ENCODE measurements at regions not wholly inside any gene's neighbourhood (a gene's known extent, or its start where the extent isn't known, plus 50 kb on each side); places are given as distances from the start of the nearest gene placed in this dataset.

DNA sequence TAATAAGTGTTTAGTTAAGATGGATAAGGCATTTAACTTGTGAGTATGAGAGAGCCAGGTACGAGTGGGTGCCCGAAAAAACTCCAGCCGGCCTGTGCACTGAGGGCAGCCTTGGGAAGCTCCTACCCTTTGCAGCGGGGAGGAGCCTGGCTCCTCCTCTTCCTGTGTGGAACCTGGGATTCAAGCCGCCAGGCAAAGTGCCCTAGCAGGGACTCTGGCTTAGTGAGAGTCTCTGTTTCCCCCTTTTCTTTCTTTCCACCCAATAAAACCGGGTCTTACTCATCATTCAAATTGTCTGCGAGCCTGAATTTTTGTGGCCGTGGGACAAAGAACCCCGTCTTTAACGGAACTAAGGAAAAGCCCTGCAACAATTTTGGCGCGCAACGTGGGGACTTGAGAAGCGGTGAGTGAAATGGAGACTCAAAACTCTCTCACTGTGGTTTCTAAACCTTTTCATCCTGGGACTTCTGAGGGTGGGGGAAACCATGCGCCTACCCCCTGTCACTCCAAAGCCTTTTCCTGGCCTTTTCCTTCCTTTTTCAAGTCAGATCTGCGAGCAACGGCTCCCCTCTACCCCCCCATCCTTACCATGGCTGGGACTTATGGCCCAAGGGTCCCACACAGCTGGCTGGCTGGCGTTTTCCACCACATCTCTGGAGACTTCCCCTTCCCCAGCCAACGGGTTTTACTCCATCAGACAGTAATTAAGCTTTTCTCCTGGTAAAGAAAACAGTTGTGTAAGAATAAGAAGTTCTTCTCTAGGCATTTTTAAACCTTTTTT lies 535.7 kb upstream of the ACO1 start (continued):
- TF ChIP-seq ZGPAT (CRISPR knock-in tag; IDR thresholded peaks at IDR 0.05), result no peak
- no peak for TF ChIP-seq CCAR2 (optimal IDR thresholded peaks at IDR 0.05; ENCODE audit: low read depth, low read length)
- TF ChIP-seq ZNF350 (CRISPR knock-in tag; IDR thresholded peaks at IDR 0.05; ENCODE audit: borderline replicate concordance, low read depth), result no peak
- TF ChIP-seq ZNF777 (CRISPR knock-in tag; IDR thresholded peaks at IDR 0.05), result 0 out of 2 replicates have a peak, but pooled peaks have one; percentile 40
- no peak for TF ChIP-seq TGIF2 (CRISPR knock-in tag; IDR thresholded peaks at IDR 0.05)
- TF ChIP-seq EEA1 (CRISPR knock-in tag; IDR thresholded peaks at IDR 0.05; ENCODE audit: borderline replicate concordance), result no peak
- no peak for TF ChIP-seq ZNF30 (CRISPR knock-in tag; IDR thresholded peaks at IDR 0.05)
- TF ChIP-seq SALL1 (CRISPR knock-in tag; IDR thresholded peaks at IDR 0.05), result no peak
- no peak for TF ChIP-seq EP300 (IDR thresholded peaks at IDR 0.05; ENCODE audit: low read depth in 2 of 2, low read length in 2 of 2)
- TF ChIP-seq EP300 (CRISPR knock-in tag; IDR thresholded peaks at IDR 0.05; ENCODE audit: borderline replicate concordance), result no peak
- no peak for TF ChIP-seq ATF7-NPFF (CRISPR knock-in tag; IDR thresholded peaks at IDR 0.05; ENCODE audit: low read depth)
- TF ChIP-seq, protein P1, sequence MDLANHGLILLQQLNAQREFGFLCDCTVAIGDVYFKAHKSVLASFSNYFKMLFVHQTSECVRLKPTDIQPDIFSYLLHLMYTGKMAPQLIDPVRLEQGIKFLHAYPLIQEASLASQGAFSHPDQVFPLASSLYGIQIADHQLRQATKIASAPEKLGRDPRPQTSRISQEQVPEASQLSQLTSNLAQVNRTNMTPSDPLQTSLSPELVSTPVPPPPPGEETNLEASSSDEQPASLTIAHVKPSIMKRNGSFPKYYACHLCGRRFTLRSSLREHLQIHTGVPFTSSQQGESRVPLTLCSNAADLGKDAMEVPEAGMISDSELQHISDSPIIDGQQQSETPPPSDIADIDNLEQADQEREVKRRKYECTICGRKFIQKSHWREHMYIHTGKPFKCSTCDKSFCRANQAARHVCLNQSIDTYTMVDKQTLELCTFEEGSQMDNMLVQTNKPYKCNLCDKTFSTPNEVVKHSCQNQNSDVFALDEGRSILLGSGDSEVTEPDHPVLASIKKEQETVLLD (CRISPR knock-in tag; IDR thresholded peaks at IDR 0.05; ENCODE audit: low read depth), result no peak
- peak; percentile 68; the same call in 1 of the 2 replicates for TF ChIP-seq ZNF430 (CRISPR knock-in tag; IDR thresholded peaks at IDR 0.05)
- no peak; the same call in 1 of the 2 replicates for TF ChIP-seq KAT7 (CRISPR knock-in tag; IDR thresholded peaks at IDR 0.05; ENCODE audit: borderline replicate concordance)
- TF ChIP-seq CEBPG (CRISPR knock-in tag; IDR thresholded peaks at IDR 0.05), result no peak
- TF ChIP-seq MTA1 (CRISPR knock-in tag; IDR thresholded peaks at IDR 0.05; ENCODE audit: borderline replicate concordance), result no peak
- no peak for TF ChIP-seq REL (CRISPR knock-in tag; conservative IDR thresholded peaks at IDR 0.05)
- TF ChIP-seq ZNF556 (CRISPR knock-in tag; IDR thresholded peaks at IDR 0.05; ENCODE audit: borderline replicate concordance), result no peak; the same call in 1 of the 2 replicates
- TF ChIP-seq ZNF530 (CRISPR knock-in tag; IDR thresholded peaks at IDR 0.05; ENCODE audit: low read depth), result no peak
- TF ChIP-seq TCF7L2 (IDR thresholded peaks at IDR 0.05; ENCODE audit: low read depth, low read length), result no peak
- no peak for TF ChIP-seq KLF16 (CRISPR knock-in tag; IDR thresholded peaks at IDR 0.05)
- TF ChIP-seq SRSF4 (IDR thresholded peaks at IDR 0.05; ENCODE audit: low read depth, low read length, poor library complexity, severe bottlenecking), result no peak
- no peak for TF ChIP-seq FOXK1 (CRISPR knock-in tag; IDR thresholded peaks at IDR 0.05; ENCODE audit: borderline replicate concordance, low read depth)
- TF ChIP-seq SOX13 (IDR thresholded peaks at IDR 0.05), result no peak
- no peak; a peak in 1 of 4 replicates for TF ChIP-seq SOX13 (CRISPR knock-in tag; conservative IDR thresholded peaks at IDR 0.05 in 1 of 2, IDR thresholded peaks at IDR 0.05 in 1 of 2)
- no peak for TF ChIP-seq RAD51 (IDR thresholded peaks at IDR 0.05; ENCODE audit: borderline replicate concordance)
